ENCODE measurements at regions not wholly inside any gene's neighbourhood (a gene's known extent, or its start where the extent isn't known, plus 50 kb on each side); places are given as distances from the start of the nearest gene placed in this dataset.

- DNase-seq (ENCODE audit: low read depth): peak; percentile 67
- no peak overlapping the region for H3K4me3 ChIP-seq (ENCODE audit: low read length)
- TF ChIP-seq, protein P1, sequence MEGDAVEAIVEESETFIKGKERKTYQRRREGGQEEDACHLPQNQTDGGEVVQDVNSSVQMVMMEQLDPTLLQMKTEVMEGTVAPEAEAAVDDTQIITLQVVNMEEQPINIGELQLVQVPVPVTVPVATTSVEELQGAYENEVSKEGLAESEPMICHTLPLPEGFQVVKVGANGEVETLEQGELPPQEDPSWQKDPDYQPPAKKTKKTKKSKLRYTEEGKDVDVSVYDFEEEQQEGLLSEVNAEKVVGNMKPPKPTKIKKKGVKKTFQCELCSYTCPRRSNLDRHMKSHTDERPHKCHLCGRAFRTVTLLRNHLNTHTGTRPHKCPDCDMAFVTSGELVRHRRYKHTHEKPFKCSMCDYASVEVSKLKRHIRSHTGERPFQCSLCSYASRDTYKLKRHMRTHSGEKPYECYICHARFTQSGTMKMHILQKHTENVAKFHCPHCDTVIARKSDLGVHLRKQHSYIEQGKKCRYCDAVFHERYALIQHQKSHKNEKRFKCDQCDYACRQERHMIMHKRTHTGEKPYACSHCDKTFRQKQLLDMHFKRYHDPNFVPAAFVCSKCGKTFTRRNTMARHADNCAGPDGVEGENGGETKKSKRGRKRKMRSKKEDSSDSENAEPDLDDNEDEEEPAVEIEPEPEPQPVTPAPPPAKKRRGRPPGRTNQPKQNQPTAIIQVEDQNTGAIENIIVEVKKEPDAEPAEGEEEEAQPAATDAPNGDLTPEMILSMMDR (conservative IDR thresholded peaks at IDR 0.05; ENCODE audit: low read depth, low read length): no peak
Measured at GRCh38 chr1:189962181-189962580, 515.5 kb downstream of the BRINP3 start.

GRCh38 chr1:189970331-189971230 lies 507.1 kb downstream of the BRINP3 start:
- no peak overlapping the region for H3K4me3 ChIP-seq (ENCODE audit: low read length)
- TF ChIP-seq, protein P1 (conservative IDR thresholded peaks at IDR 0.05; ENCODE audit: low read depth, low read length): no peak
- no peak for DNase-seq (ENCODE audit: low read depth)

DNA sequence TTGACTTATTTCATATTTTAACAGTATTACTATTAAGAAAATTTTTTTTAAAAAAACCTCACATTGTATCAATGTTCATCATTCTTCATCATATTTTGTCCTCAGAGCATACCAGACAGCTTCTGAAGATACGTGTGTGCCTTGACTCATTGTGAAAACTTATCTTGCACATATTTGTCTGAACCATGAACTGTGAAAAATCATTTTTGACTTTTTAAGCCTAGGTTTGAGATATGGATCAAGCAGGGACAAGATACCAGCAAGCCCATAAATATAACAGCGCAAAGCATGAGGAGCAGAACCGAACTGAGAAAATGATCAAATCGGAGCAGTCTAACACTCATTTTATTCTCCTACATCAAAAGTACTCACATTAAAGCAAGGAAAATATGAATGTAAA lies 506.0 kb downstream of the BRINP3 start:
- no peak for DNase-seq (ENCODE audit: low read depth)
- H3K4me3 ChIP-seq (ENCODE audit: low read length): no peak overlapping the region
- TF ChIP-seq, protein P1 (conservative IDR thresholded peaks at IDR 0.05; ENCODE audit: low read depth, low read length): no peak

- no peak for DNase-seq (ENCODE audit: low read depth)
- TF ChIP-seq, protein P1 (conservative IDR thresholded peaks at IDR 0.05; ENCODE audit: low read depth, low read length): no peak
- no peak overlapping the region for H3K4me3 ChIP-seq (ENCODE audit: low read length)
Measured at GRCh38 chr1:189977184-189977583, 500.5 kb downstream of the BRINP3 start.

GRCh38 chr1:189983166-189983890 lies 494.3 kb downstream of the BRINP3 start:
- TF ChIP-seq, protein P1 (conservative IDR thresholded peaks at IDR 0.05; ENCODE audit: low read depth, low read length): no peak
- no peak for DNase-seq (ENCODE audit: low read depth)

GRCh38 chr1:189986516-189986915 lies 491.1 kb downstream of the BRINP3 start:
- H3K4me3 ChIP-seq (ENCODE audit: low read length): no peak overlapping the region
- TF ChIP-seq, protein P1 (conservative IDR thresholded peaks at IDR 0.05; ENCODE audit: low read depth, low read length): no peak
- no peak for DNase-seq (ENCODE audit: low read depth)

More at GRCh38 chr1:189983166-189983890, 494.3 kb downstream of the BRINP3 start:
- H3K4me3 ChIP-seq (ENCODE audit: low read length): no peak overlapping the region

Measured in retinal pigment epithelial cell (primary cell).